ENCODE measurements at regions not wholly inside any gene's neighbourhood (a gene's known extent, or its start where the extent isn't known, plus 50 kb on each side); places are given as distances from the start of the nearest gene placed in this dataset.

DNA sequence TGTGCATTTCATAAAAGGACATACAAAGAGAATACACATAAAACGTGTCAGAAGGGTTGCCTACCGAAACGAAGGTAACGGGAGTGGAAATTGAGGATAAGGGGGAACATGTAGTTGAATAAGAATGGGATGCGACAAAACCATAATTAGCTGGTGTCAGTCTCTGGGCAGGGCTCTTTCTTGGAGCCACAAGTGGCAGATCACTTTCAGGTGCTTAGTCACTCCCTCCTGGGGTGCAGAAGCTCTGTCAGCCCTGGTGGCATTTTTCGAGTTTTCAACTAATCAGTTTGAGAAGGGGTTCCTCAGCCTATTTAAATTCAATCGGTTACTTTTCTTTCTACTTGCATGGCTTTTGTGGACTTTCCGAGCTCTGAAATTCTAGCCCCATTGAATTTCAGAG is 133.9 kb upstream of the IGSF21 start:
- DNase-seq, result no peak

DNA sequence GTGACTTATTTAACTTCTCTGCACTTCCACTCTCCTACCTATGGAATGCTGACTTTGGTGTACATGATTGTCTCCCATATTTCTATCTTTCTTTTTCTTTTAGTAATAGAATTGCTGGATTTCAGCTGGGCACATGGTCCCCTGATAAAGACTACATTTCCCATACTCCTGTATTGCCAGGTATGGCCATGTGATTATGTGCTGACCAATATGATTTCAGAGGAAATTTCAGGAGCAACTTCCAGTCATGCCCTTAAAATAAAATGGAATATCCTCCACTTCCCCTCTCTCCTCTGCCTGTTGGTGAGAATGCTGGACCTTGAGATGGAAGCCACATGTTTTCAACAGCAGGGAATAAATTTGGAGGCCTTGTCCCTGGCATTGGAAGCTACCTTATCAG is 130.7 kb upstream of the IGSF21 start:
- DNase-seq, result no peak

- DNase-seq, result no peak
Measured at GRCh38 chr1:17978016-17978415, 129.6 kb upstream of the IGSF21 start.

GRCh38 chr1:17979815-17980214 is 127.8 kb upstream of the IGSF21 start:
- DNase-seq, result no peak

GRCh38 chr1:17982197-17982596 is 125.4 kb upstream of the IGSF21 start:
- DNase-seq, result no peak

DNA sequence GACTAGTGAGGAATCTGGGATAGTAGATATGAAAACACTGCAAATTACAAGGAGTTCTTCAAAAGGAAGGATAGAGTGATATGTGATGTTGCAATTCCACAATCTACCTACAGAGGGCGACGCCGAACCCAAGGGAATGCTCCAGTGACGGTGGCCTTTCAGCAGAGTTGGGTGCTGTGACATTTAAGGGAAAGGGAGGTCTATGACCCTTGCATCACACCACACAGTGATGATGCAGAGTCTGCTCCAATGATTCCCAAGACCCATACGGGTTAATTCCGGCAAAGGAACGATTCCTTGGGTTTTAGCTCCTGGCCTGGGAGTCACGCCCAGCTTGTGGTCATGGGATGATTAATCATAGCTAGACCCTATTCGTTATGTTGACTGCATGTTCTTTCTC is 123.0 kb upstream of the IGSF21 start:
- peak; percentile 5 for DNase-seq

GRCh38 chr1:17986156-17986555 is 121.4 kb upstream of the IGSF21 start:
- no peak for DNase-seq

GRCh38 chr1:17990401-17990800 is 117.2 kb upstream of the IGSF21 start:
- DNase-seq, result no peak

DNA sequence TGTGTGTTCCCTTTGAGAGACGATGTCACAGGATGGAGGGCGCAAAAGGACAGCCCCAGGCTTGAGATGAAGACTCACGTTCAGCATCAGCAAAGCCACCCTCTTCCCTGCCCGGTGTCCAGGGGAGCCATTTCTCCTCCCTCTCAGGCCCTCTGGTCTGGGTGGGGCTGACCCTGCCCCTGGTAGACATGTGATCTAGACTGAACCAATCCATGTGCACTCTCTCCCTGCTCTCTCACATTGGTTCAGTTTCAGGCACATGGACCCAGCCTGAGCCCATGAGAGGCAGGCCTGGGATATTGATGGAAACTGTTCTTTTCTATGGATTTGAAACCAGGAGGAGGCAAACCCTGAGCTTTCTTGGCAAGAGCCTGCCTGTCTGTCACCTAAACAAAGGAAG is 115.6 kb upstream of the IGSF21 start:
- no peak for DNase-seq

GRCh38 chr1:17992800-17993199 is 114.8 kb upstream of the IGSF21 start:
- DNase-seq, result no peak

DNA sequence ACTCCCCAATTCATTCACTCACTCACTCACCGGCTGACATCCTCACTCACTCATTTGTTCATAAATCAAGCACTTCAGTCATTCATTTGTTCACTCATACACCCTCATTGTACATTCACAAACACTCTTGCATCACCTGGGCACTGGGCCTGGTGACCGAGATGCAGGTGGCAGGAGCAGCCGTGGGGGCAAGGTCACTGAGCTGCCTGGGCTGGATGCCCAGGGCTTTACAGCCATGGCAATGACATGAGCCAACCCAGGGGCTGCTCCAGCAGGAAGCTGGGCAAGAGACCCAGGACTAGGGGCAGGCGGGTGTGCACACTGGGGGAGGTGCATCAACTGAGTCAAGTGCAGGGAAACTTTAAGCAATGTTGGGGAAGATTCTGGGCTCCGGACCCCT is 113.6 kb upstream of the IGSF21 start:
- no peak for DNase-seq

DNA sequence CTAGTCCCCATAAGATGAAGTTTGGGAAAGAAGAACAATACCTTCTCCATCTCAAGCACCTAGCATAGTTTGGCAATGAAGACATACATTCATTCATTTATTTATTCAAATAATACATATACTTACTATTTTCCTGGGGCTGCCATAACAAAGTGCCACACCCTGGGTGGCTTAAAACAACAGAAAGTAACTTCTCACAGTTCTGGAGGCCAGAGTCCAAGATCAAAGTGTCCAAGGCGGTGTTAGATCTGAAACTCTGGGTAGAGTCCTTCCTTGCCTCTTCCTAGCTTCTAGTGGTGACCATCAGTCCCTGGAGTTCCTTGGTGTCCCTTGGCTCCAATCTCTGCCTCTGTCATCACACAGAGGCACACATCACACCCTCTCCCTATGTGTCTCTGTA is 112.1 kb upstream of the IGSF21 start:
- no peak for DNase-seq

DNA sequence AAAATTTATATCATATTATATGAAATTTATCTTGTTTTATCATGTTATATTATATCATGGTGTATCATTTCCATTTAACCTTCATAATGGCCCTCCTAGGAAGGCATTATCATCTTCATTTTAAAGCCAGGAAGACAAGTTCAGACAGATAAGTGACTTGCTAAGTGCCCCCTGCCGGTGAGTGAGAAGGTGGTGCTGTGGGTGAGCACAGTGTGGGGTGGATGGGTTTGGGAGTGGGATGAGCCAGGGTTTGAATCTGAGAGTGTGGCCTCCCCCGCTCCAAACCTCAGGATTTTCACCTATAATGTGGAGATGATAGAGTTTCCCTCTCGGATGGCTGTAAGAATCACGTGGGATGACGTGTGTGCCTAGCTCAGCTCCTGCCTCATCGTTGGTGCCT is 108.7 kb upstream of the IGSF21 start:
- DNase-seq, result no peak

- no peak for DNase-seq
Measured at GRCh38 chr1:17999884-18000283, 107.7 kb upstream of the IGSF21 start.

DNA sequence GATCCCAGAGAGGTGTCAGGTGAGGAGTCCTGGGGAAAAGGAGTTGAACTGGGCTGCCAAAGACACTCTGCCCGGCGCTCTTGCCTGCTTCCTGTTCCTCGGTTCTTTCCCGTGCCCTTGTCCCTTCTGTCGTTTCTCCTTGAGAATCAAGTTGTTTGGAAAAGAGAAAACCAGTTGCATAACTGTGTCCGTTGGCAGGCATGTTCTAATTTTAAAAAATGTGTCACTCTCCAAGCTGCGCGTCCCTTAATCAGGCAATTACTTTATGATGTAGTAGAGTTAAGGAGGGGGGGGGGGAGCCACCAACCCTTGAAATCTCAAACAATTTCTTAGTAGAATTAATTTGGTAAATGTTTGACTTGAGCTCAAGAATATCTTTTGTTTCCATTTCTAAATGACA is 105.9 kb upstream of the IGSF21 start:
- DNase-seq, result no peak

- no peak for DNase-seq
Measured at GRCh38 chr1:18004278-18004677, 103.3 kb upstream of the IGSF21 start.

DNA sequence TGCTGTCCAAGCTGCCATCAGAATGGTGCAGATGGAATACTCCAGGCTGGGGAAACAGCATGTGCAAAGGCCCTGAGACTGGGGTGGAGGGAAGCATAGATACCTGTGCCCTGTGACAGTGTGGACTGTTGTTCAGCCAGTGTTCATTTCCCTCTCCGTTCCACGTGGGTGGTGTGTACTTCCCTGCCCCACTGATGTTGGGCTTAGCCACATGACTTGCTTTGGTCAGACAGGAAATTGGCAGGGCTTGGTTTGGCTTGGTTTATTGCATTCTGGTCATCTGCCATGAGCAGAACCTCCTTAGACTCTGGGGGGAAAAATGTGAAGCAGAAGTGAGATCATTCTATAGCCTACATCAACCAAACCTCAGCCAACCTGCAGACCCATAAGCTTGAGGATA is 102.4 kb upstream of the IGSF21 start:
- no peak for DNase-seq

GRCh38 chr1:18007391-18008041 is 100.1 kb upstream of the IGSF21 start:
- no peak for DNase-seq

- DNase-seq, result no peak
Measured at GRCh38 chr1:18008081-18008480, 99.5 kb upstream of the IGSF21 start.

GRCh38 chr1:18009055-18009454 is 98.5 kb upstream of the IGSF21 start:
- no peak for DNase-seq

GRCh38 chr1:18009478-18009961 is 98.1 kb upstream of the IGSF21 start:
- no peak for DNase-seq

DNA sequence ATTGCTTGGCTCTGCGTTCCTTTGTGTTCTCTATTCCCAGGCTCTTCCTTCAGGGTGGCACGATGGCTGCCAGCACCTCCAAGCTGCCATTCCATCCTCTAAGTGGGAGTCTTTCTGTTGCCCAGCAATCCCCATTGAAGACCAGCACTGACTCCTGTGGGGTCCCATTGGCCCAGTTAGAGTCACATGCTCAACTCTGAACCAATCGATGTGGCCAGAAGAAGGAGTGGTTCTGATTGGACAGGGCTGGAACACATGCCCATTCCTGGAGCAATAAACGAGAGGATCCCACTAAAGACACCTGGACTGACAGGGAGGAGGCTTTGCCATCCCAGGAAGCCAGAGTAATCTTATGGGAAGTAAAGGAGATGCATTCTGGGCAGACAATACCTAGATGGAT is 97.2 kb upstream of the IGSF21 start:
- DNase-seq, result no peak

GRCh38 chr1:18010945-18011344 is 96.7 kb upstream of the IGSF21 start:
- DNase-seq, result no peak

DNA sequence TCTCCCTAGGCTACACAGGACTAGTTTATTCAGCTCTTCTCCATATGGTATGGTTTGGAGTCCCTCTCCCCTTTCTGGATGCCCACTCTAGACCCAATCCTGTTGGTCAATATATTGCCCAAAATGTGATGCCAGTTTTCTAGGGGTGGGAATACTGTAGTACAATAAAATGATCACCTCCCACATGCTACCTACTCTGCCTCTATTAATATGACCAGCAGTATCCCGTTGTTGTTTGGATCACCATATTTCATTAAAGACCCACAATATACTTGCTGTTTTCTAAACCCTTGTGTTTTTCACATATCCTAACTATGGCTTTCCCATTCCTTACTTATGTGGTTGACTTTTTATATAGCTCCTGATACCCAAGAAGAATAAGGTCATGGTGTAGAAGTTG is 95.9 kb upstream of the IGSF21 start:
- DNase-seq, result no peak

DNA sequence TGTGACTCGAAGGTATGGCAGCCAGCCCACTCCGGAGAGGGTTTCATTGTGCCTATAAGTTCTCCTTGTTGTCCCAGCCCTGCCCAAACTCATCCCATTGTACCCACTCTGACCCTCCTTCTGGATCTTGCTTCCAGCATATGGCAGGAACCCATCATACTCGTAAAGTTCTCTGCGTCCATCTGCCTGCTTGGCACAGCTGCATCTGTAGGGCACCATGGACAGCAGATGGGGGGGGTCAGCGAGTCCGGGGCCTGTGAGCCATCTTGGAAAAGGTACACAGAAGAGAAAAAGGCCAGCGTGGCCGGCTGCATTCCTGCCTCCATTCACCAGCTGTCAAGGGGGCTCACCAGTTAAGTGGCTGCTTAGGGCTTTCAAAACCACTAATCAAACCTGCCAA is 94.9 kb upstream of the IGSF21 start:
- no peak for DNase-seq

Measured in renal pelvis (tissue), 1 donor.